Esophagus (tissue), 2 donors: ENCODE measurements at regions not wholly inside any gene's neighbourhood (a gene's known extent, or its start where the extent isn't known, plus 50 kb on each side); places are given as distances from the start of the nearest gene placed in this dataset.

Experiments
- H3K27ac ChIP-seq, 2 donors: one replicate each; pipeline ENCODE4 v1.5.1; 2013; ENCODE audit warnings: low read depth in 2 of 2, mild to moderate bottlenecking in 2 of 2, inconsistent platforms in 1 of 2, low read length in 1 of 2, moderate library complexity in 1 of 2
- H3K27me3 ChIP-seq, 2 donors: one replicate each; pipeline ENCODE4 v1.6.1; 2013; ENCODE audit warnings: low read length in 2 of 2, control low read depth in 1 of 2, mild to moderate bottlenecking in 1 of 2; ENCODE audit not compliant: insufficient read depth in 2 of 2, control insufficient read depth in 1 of 2
- H3K36me3 ChIP-seq, 2 donors: one replicate each; pipeline ENCODE4 v1.6.1; 2013; ENCODE audit warnings: low read length in 1 of 2; ENCODE audit not compliant: control insufficient read depth in 2 of 2, insufficient read depth in 2 of 2
- H3K4me1 ChIP-seq, 2 donors: one replicate each; pipeline ENCODE4 v1.6.1; 2013; ENCODE audit warnings: low read length in 1 of 2; ENCODE audit not compliant: control insufficient read depth in 2 of 2, insufficient read depth in 2 of 2
- H3K4me3 ChIP-seq, 2 donors: one replicate each; pipeline ENCODE4 v1.5.1; 2013; ENCODE audit warnings: low read length in 2 of 2, mild to moderate bottlenecking in 2 of 2, low read depth in 1 of 2, moderate library complexity in 1 of 2
- H3K9me3 ChIP-seq, 2 donors: one replicate each; pipeline ENCODE4 v1.6.1; 2013; ENCODE audit warnings: mild to moderate bottlenecking in 2 of 2, low read depth in 1 of 2, low read length in 1 of 2, moderate library complexity in 1 of 2; ENCODE audit not compliant: control insufficient read depth in 2 of 2, insufficient read depth in 1 of 2
- WGBS, 2 donors: extraction: QIAGEN DNeasy Blood & Tissue Kit; methylation state at CpG; one replicate each; pipeline ENCODE4 v1.1.7; 2013; 5-methylcytosine and 5-hydroxymethylcytosine counted together
- donor health status: healthy with polysubstance abuse.
- donor health status: Bipolar disorder and iron deficiency.

- no peaks in the 10 kb centered on the region for H3K9me3 ChIP-seq
- H3K4me3 ChIP-seq: no peak overlapping the region
- H3K27me3 ChIP-seq: peaks cover 0 to 7% of the 10 kb centered on the region in 2 donors
- H3K4me1 ChIP-seq: peaks cover 0 to 8% of the 10 kb centered on the region in 2 donors
- WGBS, 2 donors: 86 to 89% methylated on average over 4 of the region's 4 CpGs
- no peaks in the 10 kb centered on the region for H3K36me3 ChIP-seq
- H3K27ac ChIP-seq: no peak overlapping the region
Observed at GRCh38 chr14:104421401-104421821, 158.2 kb upstream of the C14orf180 start.

- Histone ChIP-seq H3K9me3 (no peaks in the 10 kb centered on the region), H3K4me1 (peaks cover 0 to 8% of the 10 kb centered on the region in 2 donors), H3K4me3 (no peak overlapping the region), H3K27ac (no peak overlapping the region), H3K27me3 (peaks cover 0 to 4% of the 10 kb centered on the region in 2 donors), H3K36me3 (no peaks in the 10 kb centered on the region)
- WGBS, 2 donors: 74 to 79% methylated on average over 36 of the region's 36 CpGs
Observed at GRCh38 chr14:104421892-104422828, 157.4 kb upstream of the C14orf180 start.

- Histone ChIP-seq H3K4me3 (no peak overlapping the region), H3K27me3 (peaks cover 0 to 4% of the 10 kb centered on the region in 2 donors), H3K9me3 (no peaks in the 10 kb centered on the region), H3K27ac (no peak overlapping the region), H3K4me1 (peaks cover 0 to 8% of the 10 kb centered on the region in 2 donors), H3K36me3 (no peaks in the 10 kb centered on the region)
- WGBS, 2 donors: 78 to 80% methylated on average over 29 of the region's 29 CpGs
Observed at GRCh38 chr14:104422837-104423681, 156.5 kb upstream of the C14orf180 start.

GRCh38 chr14:104423701-104424405 is 155.7 kb upstream of the C14orf180 start:
- no peak overlapping the region for H3K4me3 ChIP-seq
- peaks cover 0 to 8% of the 10 kb centered on the region in 2 donors for H3K4me1 ChIP-seq
- no peaks in the 10 kb centered on the region for H3K36me3 ChIP-seq
- no peak overlapping the region for H3K27ac ChIP-seq
- 67 to 73% methylated on average over 17 of the region's 17 CpGs for WGBS, 2 donors
- peaks cover 0 to 4% of the 10 kb centered on the region in 2 donors for H3K27me3 ChIP-seq
- H3K9me3 ChIP-seq: no peaks in the 10 kb centered on the region

GRCh38 chr14:104424406-104425072 is 155.0 kb upstream of the C14orf180 start:
- Histone ChIP-seq H3K36me3 (no peaks in the 10 kb centered on the region), H3K9me3 (no peaks in the 10 kb centered on the region), H3K27ac (no peak overlapping the region), H3K4me1 (peaks cover 0 to 8% of the 10 kb centered on the region in 2 donors), H3K4me3 (no peak overlapping the region), H3K27me3 (peaks cover 0 to 4% of the 10 kb centered on the region in 2 donors)
- WGBS, 2 donors: 26 to 28% methylated on average over 19 to 24 of the region's 24 CpGs

GRCh38 chr14:104425171-104425681 is 154.3 kb upstream of the C14orf180 start:
- H3K4me1 ChIP-seq: peaks cover 0 to 8% of the 10 kb centered on the region in 2 donors
- no peaks in the 10 kb centered on the region for H3K36me3 ChIP-seq
- H3K27ac ChIP-seq: no peak overlapping the region
- H3K9me3 ChIP-seq: no peaks in the 10 kb centered on the region
- H3K4me3 ChIP-seq: no peak overlapping the region
- peaks cover 0 to 4% of the 10 kb centered on the region in 2 donors for H3K27me3 ChIP-seq
- 76% methylated on average over 16 of the region's 16 CpGs for WGBS, 2 donors

GRCh38 chr14:104425763-104426646 is 153.6 kb upstream of the C14orf180 start:
- Histone ChIP-seq H3K4me1 (peaks cover 0 to 8% of the 10 kb centered on the region in 2 donors), H3K4me3 (no peak overlapping the region), H3K36me3 (no peaks in the 10 kb centered on the region), H3K9me3 (no peaks in the 10 kb centered on the region), H3K27ac (no peak overlapping the region), H3K27me3 (peaks cover 0 to 4% of the 10 kb centered on the region in 2 donors)
- WGBS, 2 donors: 83 to 84% methylated on average over 20 of the region's 20 CpGs

- Histone ChIP-seq H3K9me3 (no peaks in the 10 kb centered on the region), H3K4me1 (peaks cover 0 to 8% of the 10 kb centered on the region in 2 donors), H3K36me3 (no peaks in the 10 kb centered on the region), H3K27me3 (peaks cover 0 to 4% of the 10 kb centered on the region in 2 donors), H3K4me3 (no peak overlapping the region), H3K27ac (no peak overlapping the region)
- WGBS, 2 donors: 74 to 77% methylated on average over 21 of the region's 21 CpGs
Observed at GRCh38 chr14:104427131-104427851, 152.3 kb upstream of the C14orf180 start.
